HCT116 (cell line): ENCODE measurements at regions not wholly inside any gene's neighbourhood (a gene's known extent, or its start where the extent isn't known, plus 50 kb on each side); places are given as distances from the start of the nearest gene placed in this dataset.

ENCODE experiments used
- ATAC-seq: fragments of 200-7000 bp; cut with Tn5 transposase; 2 replicates; pipeline ENCODE4 v1.9.1; 2020; ENCODE audit warnings: mild to moderate bottlenecking, moderate library complexity
- BruUV-seq: library from RNA; stranded (reverse); fragments of 400-500 nt; replicated peaks from 2 replicates; lab custom pipeline; 2021; lab: Mats Ljungman, UMichigan
- CTCF ChIA-PET: fragments of 300-600 bp; sonication (Branson Sonifier 250); formaldehyde crosslinking; loops from one replicate; lab custom pipeline; 2021; ENCODE audit warnings: antibody characterized with exemption; lab: Charles Lee
- POLR2A ChIA-PET: fragments of 300-600, 350-600 bp; sonication (Branson Sonifier 250); formaldehyde crosslinking; loops from one replicate; lab custom pipeline; 2021; ENCODE audit warnings: antibody characterized with exemption; lab: Charles Lee
- RAD21 ChIA-PET, 2 experiments: fragments of 300-600 bp; sonication (Branson Sonifier 250); formaldehyde crosslinking; loops; one replicate each; lab custom pipeline; 2023; ENCODE audit warnings: low total read pairs in 2 of 2; ENCODE audit not compliant: uncharacterized antibody in 2 of 2, unreplicated experiment in 2 of 2, low non-redundant PET in 1 of 2; lab: Charles Lee
- DNase-seq: peaks from one replicate; pipeline ENCODE4 v3.0.0-alpha.2; 2010; ENCODE audit warnings: low read depth, low spot score
- H2AFZ ChIP-seq: fragments of 200-600 bp; shearing (Covaris generic), sonication (generic); 2 replicates; pipeline ENCODE4 v1.6.1; 2017; ENCODE audit warnings: low read depth, mixed run types, mixed read lengths, antibody characterized with exemption, low read length; ENCODE audit not compliant: poor library complexity, severe bottlenecking
- H3K27ac ChIP-seq: 2 replicates; pipeline ENCODE4 v1.5.1; 2012; ENCODE audit warnings: low read depth, low read length
- H3K27me3 ChIP-seq: fragments of 200-600 bp; sonication (generic); 2 replicates; pipeline ENCODE4 v1.6.1; 2016; ENCODE audit warnings: mixed run types, low read length, mixed read lengths; ENCODE audit not compliant: insufficient read depth
- H3K36me3 ChIP-seq, 2 experiments: fragments of 200-500 bp in 1 of 2; fragments of 200-600 bp in 1 of 2; sonication (Bioruptor generic) in 1 of 2; sonication (generic) in 1 of 2; 2 replicates each; pipeline versions ENCODE4 v1.5.1 to v1.6.1; 2014 to 2016; ENCODE audit warnings: low read length in 2 of 2, inconsistent platforms in 1 of 2, mixed read lengths in 1 of 2, mixed run types in 1 of 2; ENCODE audit not compliant: insufficient read depth in 2 of 2, control insufficient read depth in 1 of 2
- H3K4me1 ChIP-seq, 2 experiments: fragments of 200-600 bp in 1 of 2; sonication (generic) in 1 of 2; 2 replicates each; pipeline versions ENCODE4 v1.5.1 to v1.6.1; 2012 to 2017; ENCODE audit warnings: low read length in 2 of 2, inconsistent platforms in 1 of 2, mild to moderate bottlenecking in 1 of 2, mixed read lengths in 1 of 2, mixed run types in 1 of 2, moderate library complexity in 1 of 2; ENCODE audit not compliant: insufficient read depth in 2 of 2, control insufficient read depth in 1 of 2
- H3K4me2 ChIP-seq: fragments of 200-600 bp; sonication (generic); 2 replicates; pipeline ENCODE4 v1.6.1; 2017; ENCODE audit warnings: mixed run types, low read length, mixed read lengths
- H3K4me3 ChIP-seq, 2 experiments: fragments of 200-600 bp in 1 of 2; sonication (generic) in 1 of 2; replicated peaks in 1 of 2; 2 replicates each; pipeline ENCODE4 v1.5.1; 2011 to 2016; ENCODE audit warnings: low read length in 2 of 2, control low read depth in 1 of 2, low read depth in 1 of 2, mild to moderate bottlenecking in 1 of 2, mixed read lengths in 1 of 2, mixed run types in 1 of 2
- H3K79me2 ChIP-seq: fragments of 200-600 bp; sonication (generic); 2 replicates; pipeline ENCODE4 v1.6.1; 2017; ENCODE audit warnings: mild to moderate bottlenecking, mixed run types, low read length, moderate library complexity, mixed read lengths; ENCODE audit not compliant: insufficient read depth
- H3K9ac ChIP-seq: fragments of 200-600 bp; sonication (generic); 2 replicates; pipeline ENCODE4 v1.6.1; 2016; ENCODE audit warnings: low read length, mixed read lengths
- H3K9me2 ChIP-seq: fragments of 200-600 bp; sonication (generic), shearing (Covaris generic); 2 replicates; pipeline ENCODE4 v1.6.1; 2017; ENCODE audit warnings: mixed run types, mild to moderate bottlenecking, moderate library complexity; ENCODE audit not compliant: insufficient read depth
- H3K9me3 ChIP-seq, 2 experiments: fragments of 200-500 bp in 1 of 2; fragments of 200-600 bp in 1 of 2; sonication (Bioruptor generic) in 1 of 2; sonication (generic) in 1 of 2; 2 replicates each; pipeline ENCODE4 v1.6.1; 2014 to 2017; ENCODE audit warnings: low read length in 2 of 2, mixed read lengths in 2 of 2, inconsistent platforms in 1 of 2, low read depth in 1 of 2, mild to moderate bottlenecking in 1 of 2, mixed run types in 1 of 2, moderate library complexity in 1 of 2; ENCODE audit not compliant: control insufficient read depth in 1 of 2, insufficient read depth in 1 of 2
- H4K20me1 ChIP-seq: fragments of 200-600 bp; sonication (generic), shearing (Covaris generic); 2 replicates; pipeline ENCODE4 v1.6.1; 2017; ENCODE audit warnings: mixed run types, mild to moderate bottlenecking, moderate library complexity; ENCODE audit not compliant: insufficient read depth
- CEBPB ChIP-seq: IDR thresholded peaks from 2 replicates; pipeline ENCODE4 v1.6.1; 2012; ENCODE audit warnings: low read depth
- CTCF ChIP-seq, 3 experiments: fragments of 200-600 bp in 1 of 3; sonication (generic) in 1 of 3; IDR thresholded peaks in 2 of 3; conservative IDR thresholded peaks in 1 of 3; 2 replicates each; pipeline ENCODE4 v1.5.1; 2012 to 2017; ENCODE audit warnings: low read depth in 2 of 3, low read length in 2 of 3, antibody characterized with exemption in 1 of 3, borderline replicate concordance in 1 of 3, control low read depth in 1 of 3, mild to moderate bottlenecking in 1 of 3, mixed read lengths in 1 of 3, mixed run types in 1 of 3, moderate library complexity in 1 of 3; ENCODE audit not compliant: insufficient read depth in 1 of 3
- ELF1 ChIP-seq: IDR thresholded peaks from 2 replicates; pipeline ENCODE4 v1.6.1; 2012; ENCODE audit warnings: low read depth, borderline replicate concordance
- EZH2phosphoT487 ChIP-seq: fragments of 200-600 bp; IDR thresholded peaks from 2 replicates; pipeline ENCODE4 v1.6.1; 2018; ENCODE audit warnings: antibody characterized with exemption, borderline replicate concordance
- FOSL1 ChIP-seq: IDR thresholded peaks from 2 replicates; pipeline ENCODE4 v1.6.1; 2012; ENCODE audit warnings: low read depth
- JUND ChIP-seq: IDR thresholded peaks from 2 replicates; pipeline ENCODE4 v1.6.1; 2012
- POLR2AphosphoS5 ChIP-seq: IDR thresholded peaks from 2 replicates; pipeline ENCODE4 v1.6.1; 2011; ENCODE audit warnings: mild to moderate bottlenecking, low read depth, low read length, moderate library complexity
- RAD21 ChIP-seq: IDR thresholded peaks from 2 replicates; pipeline ENCODE4 v1.6.1; 2012; ENCODE audit warnings: low read depth, mild to moderate bottlenecking
- REST ChIP-seq: IDR thresholded peaks from 2 replicates; pipeline ENCODE4 v1.6.1; 2012; ENCODE audit warnings: low read depth
- SP1 ChIP-seq: IDR thresholded peaks from 2 replicates; pipeline ENCODE4 v1.6.1; 2012; ENCODE audit warnings: low read depth
- SRF ChIP-seq: IDR thresholded peaks from 2 replicates; pipeline ENCODE4 v1.6.1; 2012; ENCODE audit warnings: low read depth
- TCF7L2 ChIP-seq: IDR thresholded peaks from 2 replicates; pipeline ENCODE4 v1.7.0; 2011; ENCODE audit warnings: borderline replicate concordance, inconsistent platforms; ENCODE audit not compliant: insufficient read depth, insufficient read length; ENCODE audit errors: extremely low read depth
- YY1 ChIP-seq: IDR thresholded peaks from 2 replicates; pipeline ENCODE4 v1.6.1; 2011; ENCODE audit warnings: low read length, low read depth, moderate library complexity, mild to moderate bottlenecking; ENCODE audit not compliant: insufficient replicate concordance; ENCODE audit errors: extremely low read depth
- ZBTB33 ChIP-seq: IDR thresholded peaks from 2 replicates; pipeline ENCODE4 v1.6.1; 2011; ENCODE audit warnings: mild to moderate bottlenecking, low read length, moderate library complexity; ENCODE audit not compliant: insufficient replicate concordance; ENCODE audit errors: extremely low read depth
- ZNF274 ChIP-seq: fragments of 200-500 bp; sonication (Bioruptor generic); IDR thresholded peaks from 2 replicates; pipeline ENCODE4 v1.6.1; 2014; ENCODE audit warnings: mild to moderate bottlenecking, low read depth, low read length, inconsistent platforms
- intact Hi-C: fragments of 100-400 bp; cut with micrococcal nuclease; formaldehyde crosslinking; loops from 2 replicates; pipeline ENCODE4 v1.10.0; 2022

- TF ChIP-seq SP1 (no peak), EZH2phosphoT487 (no peak), YY1 (no peak)
These were observed 134.5 kb upstream of the TGFBR2 start (continued) for GRCh38 chr3:30471796-30472489.

- H3K9me3 ChIP-seq = no peaks in the 10 kb centered on the region
- no peak overlapping the region for H3K4me3 ChIP-seq
- no peak overlapping the region for H3K4me2 ChIP-seq
- peaks cover 6 to 8% of the 10 kb centered on the region in 2 experiments; a peak in 3 of 4 replicates for H3K4me1 ChIP-seq
- CTCF ChIA-PET = no interaction called here
- no peak overlapping the region for H3K9ac ChIP-seq
- BruUV-seq = no TSS peak
- no peaks in the 10 kb centered on the region for H4K20me1 ChIP-seq
- ATAC-seq (no peak), DNase-seq (no peak)
- intact Hi-C loops = no loop called here
- POLR2A ChIA-PET = no interaction called here
- H3K27me3 ChIP-seq = no peaks in the 10 kb centered on the region
- TF ChIP-seq CTCF (IDR thresholded peaks at IDR 0.05 in 2 of 3, conservative IDR thresholded peaks at IDR 0.05 in 1 of 3; ENCODE audit: borderline replicate concordance in 1 of 3, insufficient read depth in 1 of 3, low read depth in 2 of 3, low read length in 2 of 3) = no peak
- TF ChIP-seq CEBPB = no peak
- no peak for TF ChIP-seq JUND
- TF ChIP-seq ZNF274 = no peak
- TF ChIP-seq SRF = no peak
- TF ChIP-seq ELF1 = no peak
- TF ChIP-seq FOSL1 = no peak
- no peak for TF ChIP-seq RAD21
- TF ChIP-seq REST = no peak
- TF ChIP-seq POLR2AphosphoS5 = no peak
- TF ChIP-seq TCF7L2 = no peak
- no peak for TF ChIP-seq ZBTB33
- TF ChIP-seq, all 23 proteins: peak for 0
- Histone ChIP-seq H3K9me2 (no peaks in the 10 kb centered on the region), H3K27ac (no peak overlapping the region), H3K36me3 (no peaks in the 10 kb centered on the region), H2AFZ (no peak overlapping the region), H3K79me2 (no peaks in the 10 kb centered on the region)
- RAD21 ChIA-PET = no interaction called here
These were observed 132.9 kb upstream of the TGFBR2 start for GRCh38 chr3:30473374-30474051.
